ENCODE measurements at regions not wholly inside any gene's neighbourhood (a gene's known extent, or its start where the extent isn't known, plus 50 kb on each side); places are given as distances from the start of the nearest gene placed in this dataset.

DNA sequence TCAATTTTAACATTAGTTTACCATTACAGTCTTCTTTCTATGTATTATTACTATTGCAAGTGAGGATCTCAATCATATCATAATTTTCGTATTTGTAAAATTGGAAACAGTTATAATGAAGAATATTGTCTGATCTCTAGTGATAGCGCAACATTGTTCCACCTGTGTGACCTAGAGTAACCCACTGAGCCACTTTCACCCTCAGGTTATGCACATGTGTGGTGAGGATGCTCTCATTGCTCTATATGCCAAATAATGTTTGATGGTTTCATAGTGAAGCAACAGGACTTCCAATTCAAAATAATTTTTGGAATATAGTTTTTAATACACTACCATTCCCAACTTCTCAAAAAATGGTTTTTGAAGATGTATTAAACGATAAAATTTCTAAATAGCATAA, 603.1 kb upstream of the MAN1A1 start (continued):
- TF ChIP-seq, protein P1, sequence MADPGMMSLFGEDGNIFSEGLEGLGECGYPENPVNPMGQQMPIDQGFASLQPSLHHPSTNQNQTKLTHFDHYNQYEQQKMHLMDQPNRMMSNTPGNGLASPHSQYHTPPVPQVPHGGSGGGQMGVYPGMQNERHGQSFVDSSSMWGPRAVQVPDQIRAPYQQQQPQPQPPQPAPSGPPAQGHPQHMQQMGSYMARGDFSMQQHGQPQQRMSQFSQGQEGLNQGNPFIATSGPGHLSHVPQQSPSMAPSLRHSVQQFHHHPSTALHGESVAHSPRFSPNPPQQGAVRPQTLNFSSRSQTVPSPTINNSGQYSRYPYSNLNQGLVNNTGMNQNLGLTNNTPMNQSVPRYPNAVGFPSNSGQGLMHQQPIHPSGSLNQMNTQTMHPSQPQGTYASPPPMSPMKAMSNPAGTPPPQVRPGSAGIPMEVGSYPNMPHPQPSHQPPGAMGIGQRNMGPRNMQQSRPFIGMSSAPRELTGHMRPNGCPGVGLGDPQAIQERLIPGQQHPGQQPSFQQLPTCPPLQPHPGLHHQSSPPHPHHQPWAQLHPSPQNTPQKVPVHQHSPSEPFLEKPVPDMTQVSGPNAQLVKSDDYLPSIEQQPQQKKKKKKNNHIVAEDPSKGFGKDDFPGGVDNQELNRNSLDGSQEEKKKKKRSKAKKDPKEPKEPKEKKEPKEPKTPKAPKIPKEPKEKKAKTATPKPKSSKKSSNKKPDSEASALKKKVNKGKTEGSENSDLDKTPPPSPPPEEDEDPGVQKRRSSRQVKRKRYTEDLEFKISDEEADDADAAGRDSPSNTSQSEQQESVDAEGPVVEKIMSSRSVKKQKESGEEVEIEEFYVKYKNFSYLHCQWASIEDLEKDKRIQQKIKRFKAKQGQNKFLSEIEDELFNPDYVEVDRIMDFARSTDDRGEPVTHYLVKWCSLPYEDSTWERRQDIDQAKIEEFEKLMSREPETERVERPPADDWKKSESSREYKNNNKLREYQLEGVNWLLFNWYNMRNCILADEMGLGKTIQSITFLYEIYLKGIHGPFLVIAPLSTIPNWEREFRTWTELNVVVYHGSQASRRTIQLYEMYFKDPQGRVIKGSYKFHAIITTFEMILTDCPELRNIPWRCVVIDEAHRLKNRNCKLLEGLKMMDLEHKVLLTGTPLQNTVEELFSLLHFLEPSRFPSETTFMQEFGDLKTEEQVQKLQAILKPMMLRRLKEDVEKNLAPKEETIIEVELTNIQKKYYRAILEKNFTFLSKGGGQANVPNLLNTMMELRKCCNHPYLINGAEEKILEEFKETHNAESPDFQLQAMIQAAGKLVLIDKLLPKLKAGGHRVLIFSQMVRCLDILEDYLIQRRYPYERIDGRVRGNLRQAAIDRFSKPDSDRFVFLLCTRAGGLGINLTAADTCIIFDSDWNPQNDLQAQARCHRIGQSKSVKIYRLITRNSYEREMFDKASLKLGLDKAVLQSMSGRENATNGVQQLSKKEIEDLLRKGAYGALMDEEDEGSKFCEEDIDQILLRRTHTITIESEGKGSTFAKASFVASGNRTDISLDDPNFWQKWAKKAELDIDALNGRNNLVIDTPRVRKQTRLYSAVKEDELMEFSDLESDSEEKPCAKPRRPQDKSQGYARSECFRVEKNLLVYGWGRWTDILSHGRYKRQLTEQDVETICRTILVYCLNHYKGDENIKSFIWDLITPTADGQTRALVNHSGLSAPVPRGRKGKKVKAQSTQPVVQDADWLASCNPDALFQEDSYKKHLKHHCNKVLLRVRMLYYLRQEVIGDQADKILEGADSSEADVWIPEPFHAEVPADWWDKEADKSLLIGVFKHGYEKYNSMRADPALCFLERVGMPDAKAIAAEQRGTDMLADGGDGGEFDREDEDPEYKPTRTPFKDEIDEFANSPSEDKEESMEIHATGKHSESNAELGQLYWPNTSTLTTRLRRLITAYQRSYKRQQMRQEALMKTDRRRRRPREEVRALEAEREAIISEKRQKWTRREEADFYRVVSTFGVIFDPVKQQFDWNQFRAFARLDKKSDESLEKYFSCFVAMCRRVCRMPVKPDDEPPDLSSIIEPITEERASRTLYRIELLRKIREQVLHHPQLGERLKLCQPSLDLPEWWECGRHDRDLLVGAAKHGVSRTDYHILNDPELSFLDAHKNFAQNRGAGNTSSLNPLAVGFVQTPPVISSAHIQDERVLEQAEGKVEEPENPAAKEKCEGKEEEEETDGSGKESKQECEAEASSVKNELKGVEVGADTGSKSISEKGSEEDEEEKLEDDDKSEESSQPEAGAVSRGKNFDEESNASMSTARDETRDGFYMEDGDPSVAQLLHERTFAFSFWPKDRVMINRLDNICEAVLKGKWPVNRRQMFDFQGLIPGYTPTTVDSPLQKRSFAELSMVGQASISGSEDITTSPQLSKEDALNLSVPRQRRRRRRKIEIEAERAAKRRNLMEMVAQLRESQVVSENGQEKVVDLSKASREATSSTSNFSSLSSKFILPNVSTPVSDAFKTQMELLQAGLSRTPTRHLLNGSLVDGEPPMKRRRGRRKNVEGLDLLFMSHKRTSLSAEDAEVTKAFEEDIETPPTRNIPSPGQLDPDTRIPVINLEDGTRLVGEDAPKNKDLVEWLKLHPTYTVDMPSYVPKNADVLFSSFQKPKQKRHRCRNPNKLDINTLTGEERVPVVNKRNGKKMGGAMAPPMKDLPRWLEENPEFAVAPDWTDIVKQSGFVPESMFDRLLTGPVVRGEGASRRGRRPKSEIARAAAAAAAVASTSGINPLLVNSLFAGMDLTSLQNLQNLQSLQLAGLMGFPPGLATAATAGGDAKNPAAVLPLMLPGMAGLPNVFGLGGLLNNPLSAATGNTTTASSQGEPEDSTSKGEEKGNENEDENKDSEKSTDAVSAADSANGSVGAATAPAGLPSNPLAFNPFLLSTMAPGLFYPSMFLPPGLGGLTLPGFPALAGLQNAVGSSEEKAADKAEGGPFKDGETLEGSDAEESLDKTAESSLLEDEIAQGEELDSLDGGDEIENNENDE (IDR thresholded peaks at IDR 0.05; ENCODE audit: insufficient replicate concordance, low read length): no peak
- TF ChIP-seq, protein P2, sequence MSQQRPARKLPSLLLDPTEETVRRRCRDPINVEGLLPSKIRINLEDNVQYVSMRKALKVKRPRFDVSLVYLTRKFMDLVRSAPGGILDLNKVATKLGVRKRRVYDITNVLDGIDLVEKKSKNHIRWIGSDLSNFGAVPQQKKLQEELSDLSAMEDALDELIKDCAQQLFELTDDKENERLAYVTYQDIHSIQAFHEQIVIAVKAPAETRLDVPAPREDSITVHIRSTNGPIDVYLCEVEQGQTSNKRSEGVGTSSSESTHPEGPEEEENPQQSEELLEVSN (IDR thresholded peaks at IDR 0.05): no peak
- TF ChIP-seq SP4 (IDR thresholded peaks at IDR 0.05; ENCODE audit: low read length) (no peak), KDM1A (IDR thresholded peaks at IDR 0.05; ENCODE audit: borderline replicate concordance, low read length) (no peak), CEBPB (IDR thresholded peaks at IDR 0.05; ENCODE audit: low read depth, low read length) (no peak), YY1 (IDR thresholded peaks at IDR 0.05; ENCODE audit: low read depth, low read length) (no peak), SUZ12 (IDR thresholded peaks at IDR 0.05; ENCODE audit: low read length) (no peak), TAF1 (IDR thresholded peaks at IDR 0.05; ENCODE audit: low read depth, low read length) (no peak), TCF12 (IDR thresholded peaks at IDR 0.05; ENCODE audit: low read depth, low read length) (no peak)
